ENCODE measurements at regions not wholly inside any gene's neighbourhood (a gene's known extent, or its start where the extent isn't known, plus 50 kb on each side); places are given as distances from the start of the nearest gene placed in this dataset.
"Not testable (repeated sequence)": the region's sequence is repeated elsewhere in the genome, so short reads cannot be mapped to it uniquely, and the experiment has no call there.

DNA sequence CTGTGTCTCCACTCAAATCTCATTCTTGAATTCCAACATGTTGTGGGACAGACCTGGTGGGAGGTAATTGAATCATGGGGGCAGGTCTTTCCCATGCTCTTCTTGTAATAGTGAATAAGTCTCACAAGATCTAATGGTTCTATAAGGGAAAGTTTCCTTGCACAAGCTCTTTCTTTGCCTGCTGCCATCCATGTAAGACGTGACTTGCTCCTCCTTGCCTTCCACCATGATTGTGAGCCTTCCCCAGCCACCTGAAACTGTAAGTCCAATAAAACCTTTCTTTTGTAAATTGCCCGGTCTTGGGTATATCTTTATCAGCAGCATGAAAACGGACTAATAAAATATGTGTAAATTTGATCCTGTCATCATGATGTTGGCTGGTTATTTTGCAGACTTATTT, 471.9 kb downstream of the JRKL start:
- not testable (repeated sequence) for TF ChIP-seq CTCF, POLR2A (IDR thresholded peaks at IDR 0.05)
